ENCODE measurements at regions not wholly inside any gene's neighbourhood (a gene's known extent, or its start where the extent isn't known, plus 50 kb on each side); places are given as distances from the start of the nearest gene placed in this dataset.
A peak's percentile ranks its signal among the peaks of the same experiment; 100 is the strongest.

DNA sequence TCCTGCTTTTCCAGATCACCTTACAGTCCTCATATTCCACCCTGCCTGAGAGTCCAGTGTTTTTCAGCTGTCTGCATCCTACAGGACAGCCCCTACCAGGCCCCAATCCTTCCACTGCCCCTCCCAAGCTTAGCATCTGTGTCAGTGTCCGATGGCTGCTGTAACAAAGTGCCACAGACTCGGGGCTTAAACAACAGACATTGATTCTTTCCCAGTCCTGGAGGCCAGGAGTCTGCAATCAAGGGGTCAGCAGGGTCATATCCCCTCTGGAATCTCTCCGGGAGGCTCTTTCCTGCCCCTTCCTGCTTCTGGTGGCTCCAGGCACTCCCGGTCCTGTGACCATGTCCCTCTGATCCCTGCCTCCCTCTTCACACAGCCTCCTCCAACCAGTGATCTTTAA is 396.6 kb upstream of the MAP3K7 start:
- no peak for DNase-seq

DNA sequence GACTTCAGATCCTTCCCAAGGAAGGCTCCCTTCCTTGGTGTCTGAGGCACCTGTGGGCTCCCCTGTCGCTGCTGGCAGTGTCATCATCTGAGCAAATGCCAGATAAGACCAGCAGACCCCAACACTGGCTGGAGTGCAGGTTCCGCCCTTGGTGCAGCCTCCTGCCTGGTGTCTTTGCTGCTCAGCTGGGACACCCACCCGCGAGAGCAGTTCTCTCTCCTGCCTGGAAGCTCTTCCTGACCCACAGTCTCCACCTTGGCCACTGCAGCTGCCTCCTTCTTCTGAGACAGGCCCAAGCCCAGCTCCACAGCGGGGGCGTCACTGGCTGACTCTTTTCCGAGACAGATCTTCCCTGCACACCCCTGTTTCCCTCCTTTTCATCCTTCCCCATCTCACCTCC is 395.7 kb upstream of the MAP3K7 start:
- DNase-seq = no peak

- DNase-seq = no peak
Observed at GRCh38 chr6:90982051-90982450, 395.2 kb upstream of the MAP3K7 start.

- DNase-seq = no peak
Observed at GRCh38 chr6:90978046-90978445, 391.2 kb upstream of the MAP3K7 start.

GRCh38 chr6:90977513-90977912 is 390.6 kb upstream of the MAP3K7 start:
- DNase-seq = no peak

- no peak for DNase-seq
Observed at GRCh38 chr6:90976341-90976740, 389.5 kb upstream of the MAP3K7 start.

DNA sequence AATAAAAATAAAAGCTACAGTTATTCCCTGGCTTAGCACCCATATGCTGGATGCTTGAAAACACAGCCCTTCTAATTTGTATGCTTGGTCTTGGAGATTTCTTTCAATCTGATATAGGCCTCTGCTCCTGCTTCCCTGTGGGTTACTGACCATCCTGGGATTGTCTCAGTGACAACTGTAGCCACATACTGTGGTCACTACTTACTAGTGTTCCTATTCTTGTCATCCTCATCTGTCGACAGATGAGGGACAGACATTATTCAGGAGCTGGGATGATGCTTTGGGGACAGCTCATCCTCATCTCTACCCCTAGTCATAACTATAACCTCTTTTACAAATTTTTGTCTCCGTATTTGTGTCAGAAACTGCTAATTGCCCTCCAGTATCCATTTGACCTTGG is 388.9 kb upstream of the MAP3K7 start:
- DNase-seq = no peak

- no peak for DNase-seq
Observed at GRCh38 chr6:90973188-90973587, 386.3 kb upstream of the MAP3K7 start.

GRCh38 chr6:90970672-90971071 is 383.8 kb upstream of the MAP3K7 start:
- no peak for DNase-seq

GRCh38 chr6:90967471-90967870 is 380.6 kb upstream of the MAP3K7 start:
- DNase-seq = no peak

DNA sequence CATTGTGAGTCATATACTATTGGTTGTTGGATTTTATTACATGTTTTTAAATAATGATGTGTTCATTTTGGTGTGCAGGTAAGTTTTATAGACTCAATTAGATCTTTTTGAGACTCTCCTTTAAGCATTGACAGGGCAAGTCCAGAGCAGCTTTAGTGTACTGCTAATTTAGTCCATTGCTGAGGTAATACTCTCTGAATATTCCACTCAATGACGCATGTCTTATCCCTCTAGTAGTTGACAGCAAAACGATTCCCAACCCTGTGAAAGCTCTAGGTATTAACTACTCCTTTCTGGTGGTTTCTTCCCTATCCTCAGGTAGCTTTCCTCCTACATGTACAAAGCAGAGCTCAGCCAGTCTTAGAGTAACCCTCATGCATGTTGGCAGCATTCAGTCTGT is 373.5 kb upstream of the MAP3K7 start:
- no peak for DNase-seq

GRCh38 chr6:90955246-90955645 is 368.4 kb upstream of the MAP3K7 start:
- DNase-seq = no peak

GRCh38 chr6:90953405-90954161 is 366.7 kb upstream of the MAP3K7 start:
- DNase-seq = no peak

DNA sequence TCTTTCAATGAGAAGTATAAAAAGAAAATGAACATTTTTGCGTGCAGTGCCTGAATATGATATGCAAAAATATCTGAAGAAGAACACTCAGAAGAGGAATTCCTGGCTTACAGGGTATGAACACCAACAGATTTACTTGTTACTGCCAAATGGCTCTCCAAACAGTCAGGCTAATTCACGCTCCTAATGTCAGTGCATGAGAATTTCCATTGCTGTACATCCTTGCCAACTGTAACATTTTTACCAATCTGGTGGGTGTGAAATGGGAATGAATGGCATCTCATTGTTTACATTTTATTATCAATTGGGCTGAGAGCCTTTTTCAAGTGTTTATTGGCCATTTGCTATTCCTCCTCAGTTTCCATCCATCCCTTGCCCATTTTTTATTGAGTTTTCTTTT is 365.3 kb upstream of the MAP3K7 start:
- no peak for DNase-seq

DNA sequence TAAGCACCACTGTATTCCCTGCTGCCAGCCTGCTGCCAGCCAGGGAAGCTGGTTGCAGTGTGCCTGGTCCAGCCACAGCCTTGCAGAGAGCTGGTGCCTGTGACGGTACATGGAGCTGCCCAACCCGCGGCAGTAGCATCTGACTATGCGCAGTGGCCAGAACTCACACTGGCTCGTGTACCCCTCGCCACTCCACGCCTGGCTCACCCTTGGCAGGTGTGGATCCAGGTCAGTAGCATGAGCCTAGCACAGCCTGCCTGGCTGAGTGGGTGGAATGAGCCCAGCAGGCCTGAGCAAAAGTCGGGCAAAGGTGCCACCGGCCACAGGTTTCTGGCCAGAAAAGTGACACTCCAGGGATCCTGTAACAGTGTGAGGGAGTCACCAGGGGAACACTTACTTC is 361.7 kb upstream of the MAP3K7 start:
- DNase-seq = no peak

DNA sequence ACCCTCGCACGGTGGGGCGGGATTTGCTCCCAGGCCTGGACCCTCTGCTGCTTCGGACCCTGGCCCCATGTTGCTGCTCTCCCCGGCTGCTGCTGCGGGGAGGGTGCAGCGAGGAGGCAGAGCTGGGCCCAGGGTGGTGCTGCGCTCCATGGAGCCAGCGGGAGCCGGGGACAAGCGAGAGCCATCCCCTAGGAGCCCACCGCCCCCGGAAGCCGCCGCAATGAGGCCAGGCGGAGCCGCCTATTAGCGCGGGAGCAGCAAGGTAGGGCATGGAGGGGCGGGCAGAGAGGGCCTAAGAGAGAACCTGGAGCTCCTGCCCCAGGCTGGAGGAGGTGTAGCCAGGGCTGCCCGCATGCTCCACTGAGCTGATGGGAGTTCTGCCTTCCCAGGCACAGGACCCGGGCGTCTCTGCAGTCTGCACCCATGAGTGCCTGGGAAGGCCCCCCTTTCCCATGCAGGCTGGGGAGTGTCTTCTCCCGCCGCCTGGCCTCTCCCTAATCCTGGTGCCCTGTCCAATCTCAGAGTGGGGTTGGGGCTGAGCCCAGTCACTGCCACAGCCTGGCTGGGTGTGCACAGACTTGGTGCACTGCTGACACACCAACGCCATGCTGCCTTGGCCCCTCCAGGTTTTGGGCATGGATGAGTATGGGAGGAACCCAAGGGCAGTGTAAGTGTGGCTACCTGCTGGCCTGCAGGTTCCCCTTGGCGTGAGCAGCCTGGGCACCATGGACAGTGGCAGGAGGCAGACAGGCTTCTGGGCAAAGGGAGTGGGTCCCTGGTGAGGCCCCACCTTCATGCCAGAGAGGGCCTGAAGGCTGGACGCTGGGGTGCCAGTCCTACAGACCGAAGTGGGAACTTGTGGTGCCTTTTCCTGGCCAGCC is 360.6 kb upstream of the MAP3K7 start:
- DNase-seq = no peak

DNA sequence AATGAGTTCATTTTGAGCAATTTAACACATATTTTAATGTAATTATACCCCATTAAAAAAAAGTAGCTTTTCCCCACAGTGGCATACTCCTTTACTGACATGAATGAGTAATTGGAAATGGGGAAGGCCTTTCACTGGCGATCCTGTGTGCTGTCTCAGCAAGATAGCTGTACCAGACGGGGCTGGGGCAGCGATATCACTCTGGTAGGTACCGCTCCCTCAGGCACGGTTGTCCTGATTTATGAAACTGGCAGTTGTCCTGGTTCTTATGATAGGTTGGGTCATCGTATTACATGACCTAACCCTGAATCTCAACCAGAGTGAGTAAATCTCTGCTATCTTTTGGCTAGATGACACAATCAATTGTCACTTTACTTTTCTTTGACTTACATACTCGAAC is 355.0 kb upstream of the MAP3K7 start:
- DNase-seq = no peak

DNA sequence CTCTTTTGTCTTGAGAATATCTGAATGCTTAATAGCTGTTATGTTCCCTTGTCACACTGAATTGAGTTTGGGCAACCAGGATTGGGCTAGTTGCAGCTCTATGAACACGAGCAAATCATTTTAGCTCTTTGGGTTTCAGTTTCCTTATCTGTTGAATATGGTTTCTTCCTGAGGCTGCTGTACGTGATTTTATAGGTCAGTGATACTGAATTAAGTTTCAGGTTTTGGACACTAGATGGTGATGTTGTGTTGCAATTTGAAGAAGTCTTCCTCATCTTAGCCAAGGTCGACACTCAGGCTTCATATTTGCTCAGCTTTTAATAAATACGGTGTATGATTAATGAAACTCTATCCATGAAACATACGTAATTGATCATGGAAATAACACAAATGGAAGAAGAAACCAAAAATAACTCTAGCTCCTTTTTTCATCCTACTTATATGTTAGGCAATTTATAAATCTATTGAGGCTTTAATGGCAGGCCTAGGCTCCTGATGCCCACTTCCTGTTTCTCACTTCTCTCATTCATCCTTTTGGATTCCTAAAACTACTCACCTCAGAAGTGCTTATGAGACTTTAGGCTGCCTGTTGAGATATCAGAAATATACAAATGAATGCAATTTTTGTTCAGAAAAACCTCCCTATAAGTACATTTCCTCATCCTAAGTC is 354.1 kb upstream of the MAP3K7 start:
- DNase-seq = peak; percentile 76

DNA sequence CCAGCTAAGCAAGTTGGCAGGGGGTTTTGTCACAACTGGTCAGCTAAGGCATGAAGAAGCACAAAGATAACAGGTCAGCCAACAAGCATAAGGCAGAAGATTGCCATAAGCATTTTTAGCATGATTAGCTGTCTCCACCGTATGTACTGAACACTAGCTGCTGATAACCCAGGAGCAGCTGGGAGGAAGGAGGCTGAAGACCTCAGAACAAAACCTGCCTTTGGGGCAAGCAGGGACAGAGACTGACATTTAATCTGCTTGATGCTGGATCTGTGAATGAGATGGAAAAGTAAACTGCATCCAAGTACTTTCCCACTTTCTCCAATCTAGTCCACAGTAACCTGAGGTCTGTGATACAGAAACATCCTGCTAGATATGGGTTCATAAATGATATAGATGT is 353.0 kb upstream of the MAP3K7 start:
- no peak for DNase-seq

GRCh38 chr6:90938122-90938521 is 351.2 kb upstream of the MAP3K7 start:
- DNase-seq = no peak

DNA sequence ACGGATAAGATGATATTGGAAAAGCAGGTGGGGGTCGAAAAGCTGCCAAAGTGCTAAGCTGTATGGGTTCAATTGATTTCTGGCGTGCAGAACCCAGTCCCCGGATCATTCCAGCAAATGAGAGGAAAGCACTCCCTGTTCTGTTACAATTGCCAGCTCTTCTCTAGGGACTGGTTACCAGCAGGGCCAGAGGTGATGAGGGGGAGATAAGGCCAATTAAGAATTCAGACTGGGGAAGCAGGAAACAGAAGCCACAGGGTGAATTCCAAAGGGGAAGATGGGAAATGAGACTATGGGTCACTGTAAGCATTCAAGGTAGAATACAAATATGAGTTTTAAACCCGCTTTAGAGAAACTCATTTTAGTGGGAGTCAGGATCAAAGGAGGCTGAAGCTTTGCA is 349.4 kb upstream of the MAP3K7 start:
- no peak for DNase-seq

GRCh38 chr6:90934966-90935365 is 348.1 kb upstream of the MAP3K7 start:
- no peak for DNase-seq

- no peak for DNase-seq
Observed at GRCh38 chr6:90934081-90934480, 347.2 kb upstream of the MAP3K7 start.

DNA sequence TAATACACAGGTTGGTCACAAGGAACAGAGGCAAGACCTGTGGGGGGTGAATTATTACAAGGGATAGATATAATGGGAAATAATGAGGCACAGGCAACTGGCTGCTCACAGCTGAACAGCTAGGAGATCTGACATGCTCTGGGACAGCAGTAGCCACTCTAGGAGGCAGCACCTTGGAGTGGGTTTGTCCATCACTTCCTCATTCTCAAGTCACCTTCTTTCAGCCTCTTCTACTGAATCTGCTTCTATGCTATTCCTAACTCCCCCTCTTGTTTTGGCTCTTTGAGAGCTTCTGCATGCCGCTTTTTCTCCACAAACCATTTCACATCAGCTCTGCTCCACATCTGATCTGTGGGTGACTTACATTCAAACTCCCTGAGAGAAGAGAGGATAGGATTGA is 345.5 kb upstream of the MAP3K7 start:
- DNase-seq = no peak
